NCI-H1436 (cell line): ENCODE measurements at regions not wholly inside any gene's neighbourhood (a gene's known extent, or its start where the extent isn't known, plus 50 kb on each side); places are given as distances from the start of the nearest gene placed in this dataset.

Source experiments
- DNase-seq: peaks from one replicate; lab custom pipeline; 2025; lab: John Stamatoyannopoulos, UW

DNA sequence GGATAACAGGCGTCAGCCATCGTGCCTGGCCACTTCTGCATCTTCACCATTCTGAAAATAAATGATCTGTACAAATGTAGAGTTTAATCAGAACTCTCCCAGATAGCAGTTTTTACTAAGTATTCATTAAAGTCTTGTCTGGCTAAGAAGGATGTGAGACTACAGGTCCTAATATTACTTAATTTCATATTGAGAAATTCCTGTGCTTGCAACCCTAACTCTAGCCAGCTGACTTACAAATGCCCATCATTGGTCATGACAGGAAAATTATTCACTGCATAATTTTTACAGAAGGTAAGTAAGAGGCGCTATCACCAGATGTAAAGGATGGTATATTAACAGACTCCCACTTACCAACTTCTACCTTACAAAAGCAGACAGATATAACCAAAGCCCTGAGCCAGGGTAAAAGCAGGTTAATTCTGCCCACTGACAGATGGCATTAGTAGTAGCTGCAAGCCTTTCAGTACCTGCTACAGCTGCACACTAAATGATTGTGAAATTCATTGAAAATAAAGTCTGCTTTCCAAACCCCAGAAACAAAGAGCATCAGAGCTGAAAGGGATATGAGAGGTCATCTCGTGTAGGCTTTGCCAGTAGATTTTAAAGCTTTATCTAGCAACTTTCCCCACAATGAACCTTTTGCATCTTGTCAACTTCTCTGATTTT, 55.9 kb upstream of the FOXN2 start:
- DNase-seq, result no peak

- DNase-seq, result no peak
These were observed 54.7 kb upstream of the FOXN2 start for GRCh38 chr2:48259811-48260210.

GRCh38 chr2:48264627-48265026, 49.9 kb upstream of the FOXN2 start:
- no peak for DNase-seq
